Ovary (tissue), 7 donors: ENCODE measurements at regions not wholly inside any gene's neighbourhood (a gene's known extent, or its start where the extent isn't known, plus 50 kb on each side); places are given as distances from the start of the nearest gene placed in this dataset.

Experiments
- DNase-seq, 5 donors: peaks; one replicate each; pipeline ENCODE4 v3.0.0-alpha.2; 2019 to 2020
- H3K27ac ChIP-seq, 2 donors: fragments of 200-600 bp; one replicate each; pipeline versions ENCODE4 v1.5.1 to v1.8.0; 2019 to 2022
- H3K27me3 ChIP-seq: fragments of 200-600 bp; one replicate; pipeline ENCODE4 v1.8.0; 2022
- H3K36me3 ChIP-seq: fragments of 200-600 bp; sonication (generic); one replicate; pipeline ENCODE4 v1.5.1; 2019
- H3K4me1 ChIP-seq: one replicate; pipeline ENCODE4 v1.8.1; 2013; ENCODE audit warnings: mild to moderate bottlenecking, moderate library complexity; ENCODE audit not compliant: insufficient read depth
- H3K4me3 ChIP-seq: fragments of 200-600 bp; sonication (generic); one replicate; pipeline ENCODE4 v1.5.1; 2017
- H3K9me3 ChIP-seq, 2 donors: fragments of 200-600 bp in 1 of 2; sonication (generic) in 1 of 2; one replicate each; pipeline versions ENCODE4 v1.5.1 to v1.8.1; 2013 to 2019; ENCODE audit warnings: mild to moderate bottlenecking in 1 of 2, moderate library complexity in 1 of 2
- CTCF ChIP-seq, 3 donors: fragments of 450-650 bp in 2 of 3; fragments of 200-600 bp in 1 of 3; IDR thresholded peaks; one replicate each; pipeline versions ENCODE4 v1.5.1 to v1.8.0; 2016 to 2022; ENCODE audit warnings: antibody characterized with exemption in 3 of 3, mild to moderate bottlenecking in 1 of 3
- EP300 ChIP-seq: sonication (generic); formaldehyde crosslinking; IDR thresholded peaks from one replicate; pipeline ENCODE4 v1.6.1; 2017; ENCODE audit warnings: antibody characterized with exemption
- POLR2A ChIP-seq: fragments of 450-650 bp; IDR thresholded peaks from one replicate; pipeline ENCODE4 v1.6.1; 2017; ENCODE audit warnings: antibody characterized with exemption, mild to moderate bottlenecking, moderate library complexity
- WGBS, 3 donors: extraction: QIAGEN DNeasy Blood & Tissue Kit in 1 of 3; methylation state at CpG; one replicate each; pipeline versions ENCODE4 v1.1.5 to v1.1.7; 2013 to 2017; 5-methylcytosine and 5-hydroxymethylcytosine counted together
- intact Hi-C, 4 donors: fragments of 100-400 bp; cut with DNase I; formaldehyde crosslinking; loops; one replicate each; pipeline versions ENCODE4 v1.11.0 to v1.15.1; 2022 to 2023
- donor health status: DM: no; HTN: no; CAD: no; lungs with moderate emphysema.
- donor health status: DM: no; HTN: no; CAD: no.
- donor health status: Bipolar disorder and iron deficiency.
- donor health status: DM: no; HTN: no; CAD: no.
- donor health status: DM: yes; HTN: yes; CAD: no.

GRCh38 chr7:3217166-3217565 is 83.9 kb upstream of the SDK1 start:
- DNase-seq = no peak
- H3K9me3 ChIP-seq = no peaks in the 10 kb centered on the region
- no peak overlapping the region for H3K27ac ChIP-seq
- no peak overlapping the region for H3K4me3 ChIP-seq
- WGBS, 3 donors = 40 to 49% (median 46%) methylated on average over 3 of the region's 3 CpGs
- H3K4me1 ChIP-seq = no peaks in the 10 kb centered on the region
- no peaks in the 10 kb centered on the region for H3K36me3 ChIP-seq
- TF ChIP-seq CTCF (IDR thresholded peaks at IDR 0.05) (no peak), EP300 (no peak), POLR2A (no peak)
- intact Hi-C loops = no loop called here
- H3K27me3 ChIP-seq = no peaks in the 10 kb centered on the region

- intact Hi-C loops = no loop called here
- no peaks in the 10 kb centered on the region for H3K27me3 ChIP-seq
- H3K36me3 ChIP-seq = no peaks in the 10 kb centered on the region
- H3K4me1 ChIP-seq = no peaks in the 10 kb centered on the region
- H3K9me3 ChIP-seq = no peaks in the 10 kb centered on the region
- WGBS, 3 donors = 3 to 6% (median 4%) methylated on average over 10 of the region's 10 CpGs
- no peak overlapping the region for H3K27ac ChIP-seq
- no peak for TF ChIP-seq POLR2A
- H3K4me3 ChIP-seq = no peak overlapping the region
- no peak for DNase-seq
These were observed 82.4 kb upstream of the SDK1 start for GRCh38 chr7:3218411-3219225.

- Histone ChIP-seq H3K4me3 (no peak overlapping the region), H3K36me3 (no peaks in the 10 kb centered on the region), H3K4me1 (no peaks in the 10 kb centered on the region), H3K9me3 (peaks cover 0 to 4% of the 10 kb centered on the region in 2 donors), H3K27me3 (no peaks in the 10 kb centered on the region), H3K27ac (no peak overlapping the region)
- intact Hi-C loops = no loop called here
- TF ChIP-seq CTCF (IDR thresholded peaks at IDR 0.05) = no peak
- no peak for TF ChIP-seq POLR2A
- TF ChIP-seq EP300 = no peak
- DNase-seq = no peak
- 40 to 64% (median 59%) methylated on average over 7 of the region's 7 CpGs for WGBS, 3 donors
These were observed 71.1 kb upstream of the SDK1 start for GRCh38 chr7:3229904-3230470.

GRCh38 chr7:3230908-3231307 is 70.1 kb upstream of the SDK1 start:
- Histone ChIP-seq H3K9me3 (peaks cover 0 to 5% of the 10 kb centered on the region in 2 donors), H3K27ac (no peak overlapping the region), H3K4me3 (no peak overlapping the region), H3K36me3 (no peaks in the 10 kb centered on the region), H3K27me3 (no peaks in the 10 kb centered on the region), H3K4me1 (no peaks in the 10 kb centered on the region)
- DNase-seq = no peak
- TF ChIP-seq EP300 = no peak
- TF ChIP-seq POLR2A = no peak
- 93 to 96% (median 93%) methylated on average over 10 of the region's 10 CpGs for WGBS, 3 donors
- intact Hi-C loops = no loop called here

- Histone ChIP-seq H3K9me3 (peaks cover 0 to 5% of the 10 kb centered on the region in 2 donors), H3K27me3 (no peaks in the 10 kb centered on the region), H3K4me3 (no peak overlapping the region), H3K27ac (no peak overlapping the region), H3K36me3 (no peaks in the 10 kb centered on the region), H3K4me1 (no peaks in the 10 kb centered on the region)
- WGBS, 3 donors = 69 to 90% (median 84%) methylated on average over 2 of the region's 2 CpGs
- DNase-seq = no peak
- intact Hi-C loops = no loop called here
- TF ChIP-seq CTCF (IDR thresholded peaks at IDR 0.05) = no peak
- TF ChIP-seq EP300 = no peak
These were observed 68.8 kb upstream of the SDK1 start for GRCh38 chr7:3232228-3232627.
